OCI-LY3 (cell line): ENCODE measurements at regions not wholly inside any gene's neighbourhood (a gene's known extent, or its start where the extent isn't known, plus 50 kb on each side); places are given as distances from the start of the nearest gene placed in this dataset.

ENCODE experiments used
- EZH2phosphoT487 ChIP-seq: fragments of 200-600 bp; shearing (Covaris generic); IDR thresholded peaks from 2 replicates; pipeline ENCODE4 v1.6.1; 2018; ENCODE audit warnings: antibody characterized with exemption, mixed run types, low read depth
- TF ChIP-seq, protein P1 (sequence below): fragments of 200-600, 300-600 bp; sonication (generic); IDR thresholded peaks from 2 replicates; pipeline ENCODE4 v1.5.1; 2014; ENCODE audit warnings: antibody characterized with exemption, low read length, low read depth

DNA sequence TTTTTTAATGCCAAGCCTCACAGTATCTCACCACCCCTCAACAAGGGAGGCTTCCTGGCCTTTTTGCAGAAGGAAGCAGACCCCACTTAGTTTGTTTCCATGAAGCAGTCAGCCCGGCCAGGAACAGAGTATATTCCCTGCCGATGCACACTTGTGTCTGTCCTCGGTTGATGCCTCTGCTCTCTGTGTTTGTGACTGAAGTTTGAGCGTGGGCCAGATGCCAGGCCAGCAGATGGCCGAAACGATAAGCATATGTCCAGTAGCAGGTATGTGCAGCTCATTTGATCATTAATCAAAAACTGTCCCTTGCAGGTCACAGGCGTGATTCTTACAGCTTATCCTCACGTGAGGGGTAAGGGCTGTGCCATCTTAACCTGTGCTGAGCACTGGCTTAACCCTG is 144.0 kb downstream of the IRS2 start:
- TF ChIP-seq, protein P1, sequence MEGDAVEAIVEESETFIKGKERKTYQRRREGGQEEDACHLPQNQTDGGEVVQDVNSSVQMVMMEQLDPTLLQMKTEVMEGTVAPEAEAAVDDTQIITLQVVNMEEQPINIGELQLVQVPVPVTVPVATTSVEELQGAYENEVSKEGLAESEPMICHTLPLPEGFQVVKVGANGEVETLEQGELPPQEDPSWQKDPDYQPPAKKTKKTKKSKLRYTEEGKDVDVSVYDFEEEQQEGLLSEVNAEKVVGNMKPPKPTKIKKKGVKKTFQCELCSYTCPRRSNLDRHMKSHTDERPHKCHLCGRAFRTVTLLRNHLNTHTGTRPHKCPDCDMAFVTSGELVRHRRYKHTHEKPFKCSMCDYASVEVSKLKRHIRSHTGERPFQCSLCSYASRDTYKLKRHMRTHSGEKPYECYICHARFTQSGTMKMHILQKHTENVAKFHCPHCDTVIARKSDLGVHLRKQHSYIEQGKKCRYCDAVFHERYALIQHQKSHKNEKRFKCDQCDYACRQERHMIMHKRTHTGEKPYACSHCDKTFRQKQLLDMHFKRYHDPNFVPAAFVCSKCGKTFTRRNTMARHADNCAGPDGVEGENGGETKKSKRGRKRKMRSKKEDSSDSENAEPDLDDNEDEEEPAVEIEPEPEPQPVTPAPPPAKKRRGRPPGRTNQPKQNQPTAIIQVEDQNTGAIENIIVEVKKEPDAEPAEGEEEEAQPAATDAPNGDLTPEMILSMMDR: no peak
- no peak for TF ChIP-seq EZH2phosphoT487
